ENCODE measurements at regions not wholly inside any gene's neighbourhood (a gene's known extent, or its start where the extent isn't known, plus 50 kb on each side); places are given as distances from the start of the nearest gene placed in this dataset.

DNA sequence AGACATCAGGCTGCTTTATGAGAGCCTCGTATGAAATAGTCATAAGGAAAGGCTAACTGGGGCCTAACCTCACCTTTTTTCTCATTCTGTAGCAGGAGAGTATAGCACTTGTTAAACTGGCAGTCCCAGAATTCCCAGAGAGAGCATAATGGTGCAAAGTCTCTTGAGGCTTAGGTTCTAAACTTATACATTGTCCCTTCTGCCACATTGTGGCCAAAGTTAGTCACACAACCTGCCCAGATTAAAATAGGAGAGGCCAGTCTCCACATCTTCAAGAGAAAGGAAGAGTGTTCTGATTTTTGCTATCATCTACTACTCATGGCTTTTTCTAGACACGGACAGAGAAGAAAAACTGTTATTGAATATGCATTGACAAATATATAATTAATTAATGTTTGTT, 1588.9 kb upstream of the PCDH7 start:
- TF ChIP-seq, protein P1, sequence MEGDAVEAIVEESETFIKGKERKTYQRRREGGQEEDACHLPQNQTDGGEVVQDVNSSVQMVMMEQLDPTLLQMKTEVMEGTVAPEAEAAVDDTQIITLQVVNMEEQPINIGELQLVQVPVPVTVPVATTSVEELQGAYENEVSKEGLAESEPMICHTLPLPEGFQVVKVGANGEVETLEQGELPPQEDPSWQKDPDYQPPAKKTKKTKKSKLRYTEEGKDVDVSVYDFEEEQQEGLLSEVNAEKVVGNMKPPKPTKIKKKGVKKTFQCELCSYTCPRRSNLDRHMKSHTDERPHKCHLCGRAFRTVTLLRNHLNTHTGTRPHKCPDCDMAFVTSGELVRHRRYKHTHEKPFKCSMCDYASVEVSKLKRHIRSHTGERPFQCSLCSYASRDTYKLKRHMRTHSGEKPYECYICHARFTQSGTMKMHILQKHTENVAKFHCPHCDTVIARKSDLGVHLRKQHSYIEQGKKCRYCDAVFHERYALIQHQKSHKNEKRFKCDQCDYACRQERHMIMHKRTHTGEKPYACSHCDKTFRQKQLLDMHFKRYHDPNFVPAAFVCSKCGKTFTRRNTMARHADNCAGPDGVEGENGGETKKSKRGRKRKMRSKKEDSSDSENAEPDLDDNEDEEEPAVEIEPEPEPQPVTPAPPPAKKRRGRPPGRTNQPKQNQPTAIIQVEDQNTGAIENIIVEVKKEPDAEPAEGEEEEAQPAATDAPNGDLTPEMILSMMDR (IDR thresholded peaks at IDR 0.05) = no peak
- TF ChIP-seq POLR2AphosphoS5 (IDR thresholded peaks at IDR 0.05) (no peak), POLR2A (IDR thresholded peaks at IDR 0.05) (no peak)
